HG03025 (cell line): ENCODE measurements at regions not wholly inside any gene's neighbourhood (a gene's known extent, or its start where the extent isn't known, plus 50 kb on each side); places are given as distances from the start of the nearest gene placed in this dataset.
"Not testable (repeated sequence)": the region's sequence is repeated elsewhere in the genome, so short reads cannot be mapped to it uniquely, and the experiment has no call there.

Source experiments
- ATAC-seq: cut with Tn5 transposase; IDR thresholded peaks from one replicate; pipeline ENCODE4 v1.9.1; 2021; ENCODE audit warnings: mild to moderate bottlenecking, moderate library complexity; ENCODE audit not compliant: unreplicated experiment, low FRiP score

DNA sequence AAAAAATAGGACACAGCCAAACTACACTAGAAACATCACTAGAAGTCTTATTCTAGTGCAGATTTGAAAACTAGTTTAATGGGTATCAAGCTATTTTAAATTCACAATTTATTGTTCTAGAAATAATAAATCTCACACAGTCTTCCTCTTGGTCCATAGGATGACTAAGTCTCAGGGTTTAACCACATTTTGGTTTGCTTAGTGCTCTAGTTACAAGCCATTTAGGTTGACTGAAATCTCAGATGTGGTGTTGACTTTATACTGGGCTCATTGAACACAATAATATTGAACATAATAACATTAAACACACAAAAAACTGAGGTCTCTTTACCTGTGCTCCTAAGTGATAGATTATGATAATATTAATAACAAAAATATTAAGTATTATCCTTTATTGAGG lies 760.3 kb upstream of the CCDC179 start:
- ATAC-seq = no peak

DNA sequence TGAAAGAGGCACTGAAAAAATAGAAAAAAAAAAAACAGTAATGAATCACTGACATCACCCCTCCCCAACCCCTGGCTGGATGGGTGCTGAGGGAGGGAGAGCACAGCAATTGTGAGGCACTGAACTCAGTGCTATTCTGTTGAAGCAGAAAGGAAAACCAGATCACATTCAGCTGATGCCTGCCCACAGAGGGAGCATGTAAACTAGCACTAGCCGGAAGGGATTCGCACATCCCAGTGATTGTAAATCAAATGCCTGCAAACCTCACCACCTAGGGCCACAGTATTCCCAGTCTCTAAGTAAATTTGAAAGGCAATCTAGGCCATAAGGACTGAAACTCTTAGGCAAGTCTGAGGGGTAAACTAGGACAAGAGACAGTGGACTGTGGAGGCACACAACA lies 772.0 kb upstream of the CCDC179 start:
- no peak for ATAC-seq

DNA sequence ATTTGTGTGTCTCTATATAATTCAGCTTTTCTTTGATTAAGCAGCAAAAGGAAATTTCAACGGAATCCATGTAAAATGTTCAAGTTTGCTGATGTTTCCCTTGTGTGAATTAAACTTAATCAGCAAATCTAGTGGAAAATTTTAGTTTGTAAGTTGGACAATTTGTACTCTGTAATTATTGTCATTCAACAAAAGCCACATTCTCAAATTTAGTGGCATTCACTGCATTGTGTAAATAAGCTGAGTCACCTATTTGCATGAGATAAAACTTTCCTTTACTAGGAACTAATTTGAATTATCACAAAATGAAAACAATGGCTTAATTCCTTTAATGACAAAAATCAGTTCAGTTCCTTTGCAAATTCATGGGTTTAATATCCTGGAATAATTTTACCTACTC lies 784.2 kb upstream of the CCDC179 start:
- no peak for ATAC-seq

DNA sequence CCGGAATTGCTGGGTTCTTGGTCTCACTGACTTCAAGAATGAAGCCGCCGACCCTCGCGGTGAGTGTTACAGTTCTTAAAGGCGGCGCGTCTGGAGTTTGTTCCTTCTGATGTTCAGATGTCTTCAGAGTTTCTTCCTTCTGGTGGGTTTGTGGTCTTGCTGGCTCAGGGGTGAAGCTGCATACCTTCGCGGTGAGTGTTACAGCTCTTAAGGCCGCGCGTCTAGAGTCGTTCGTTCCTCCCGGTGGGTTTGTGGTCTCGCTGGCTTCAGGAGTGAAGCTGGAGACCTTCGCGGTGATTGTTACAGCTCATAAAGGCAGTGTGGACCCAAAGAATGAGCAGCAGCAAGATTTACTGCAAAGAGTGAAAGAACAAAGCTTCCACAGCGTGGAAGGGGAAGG lies 792.1 kb upstream of the CCDC179 start:
- ATAC-seq = not testable (repeated sequence)

DNA sequence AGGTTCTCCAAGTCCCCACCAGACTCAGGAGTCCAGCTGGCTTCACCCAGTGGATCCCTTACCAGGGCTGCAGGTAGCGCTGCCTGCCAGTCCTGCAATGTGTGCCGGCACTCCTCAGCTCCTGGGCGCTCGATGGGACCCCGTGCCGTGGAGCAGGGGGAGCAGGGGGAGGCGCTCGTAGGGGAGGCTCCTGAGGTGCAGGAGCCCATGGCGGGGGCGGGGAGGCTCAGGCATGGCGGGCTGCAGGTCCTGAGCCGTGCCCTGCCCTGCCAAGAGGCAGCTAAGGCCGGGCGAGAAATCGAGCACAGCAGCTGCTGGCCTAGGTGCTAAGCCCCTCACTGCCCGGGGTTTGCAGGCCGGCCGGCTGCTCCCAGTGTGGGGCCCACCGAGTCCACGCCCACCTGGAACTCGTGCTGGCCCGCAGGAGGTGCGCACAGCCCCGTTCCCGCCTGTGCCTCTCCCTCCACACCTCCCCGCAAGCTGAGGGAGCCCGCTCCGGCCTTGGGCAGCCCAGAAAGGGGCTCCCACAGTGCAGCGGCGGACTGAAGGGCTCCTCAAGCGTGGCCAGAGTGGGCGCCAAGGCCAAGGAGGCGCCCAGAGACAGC lies 792.9 kb upstream of the CCDC179 start:
- ATAC-seq = no peak

DNA sequence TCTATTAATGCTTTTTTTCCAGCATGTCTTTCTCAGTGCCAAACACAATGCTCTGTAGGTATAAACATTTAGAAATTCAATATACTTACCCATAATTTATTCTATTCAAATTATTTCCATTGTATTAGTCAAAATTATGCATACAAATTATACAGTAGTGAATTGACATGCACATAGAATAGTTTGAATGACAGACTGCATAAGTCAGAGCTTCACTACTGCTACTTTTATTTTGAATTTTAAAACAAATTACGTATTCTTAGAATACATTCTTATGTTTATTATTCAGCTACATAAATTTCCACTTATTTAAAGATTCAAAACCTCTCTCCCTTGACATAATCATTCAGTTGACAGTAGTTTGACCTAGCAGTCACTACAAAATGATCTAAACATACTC lies 808.0 kb upstream of the CCDC179 start:
- ATAC-seq = no peak

DNA sequence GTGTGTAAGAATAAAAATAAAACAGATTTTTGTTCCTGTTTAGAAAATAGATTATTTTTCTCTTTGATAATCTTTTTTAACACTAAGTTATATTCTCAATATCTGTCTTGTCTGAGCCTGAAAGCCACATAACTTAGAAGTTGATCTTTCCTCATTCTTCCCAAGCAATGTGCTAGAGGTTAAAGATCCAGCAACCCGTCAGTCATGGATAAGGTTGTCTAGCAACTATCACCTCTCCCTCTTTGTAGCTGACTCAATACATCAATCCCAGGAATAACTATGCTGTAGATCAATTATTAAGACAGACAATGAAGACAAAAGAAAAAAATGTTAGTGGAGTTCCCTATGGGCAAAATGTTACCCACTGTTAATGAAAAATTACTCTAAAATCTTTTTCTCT lies 813.1 kb upstream of the CCDC179 start:
- no peak for ATAC-seq

DNA sequence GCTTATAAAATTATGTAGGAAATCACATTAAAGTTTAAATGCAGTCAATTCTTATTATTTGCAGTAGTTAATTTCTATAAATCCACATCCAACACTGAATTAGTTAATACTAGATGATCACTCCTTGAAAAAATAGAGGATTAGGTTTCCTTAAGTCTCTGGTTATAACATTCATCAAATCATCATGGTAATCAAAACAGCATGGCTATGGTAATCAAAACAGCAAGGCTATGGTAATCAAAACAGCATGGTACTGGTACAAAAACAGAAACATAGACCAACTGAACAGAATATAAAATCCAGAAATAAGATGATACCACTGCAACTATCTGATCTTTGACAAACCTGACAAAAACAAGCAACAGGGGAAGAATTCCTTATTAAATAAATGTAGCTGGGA lies 814.6 kb upstream of the CCDC179 start:
- no peak for ATAC-seq

DNA sequence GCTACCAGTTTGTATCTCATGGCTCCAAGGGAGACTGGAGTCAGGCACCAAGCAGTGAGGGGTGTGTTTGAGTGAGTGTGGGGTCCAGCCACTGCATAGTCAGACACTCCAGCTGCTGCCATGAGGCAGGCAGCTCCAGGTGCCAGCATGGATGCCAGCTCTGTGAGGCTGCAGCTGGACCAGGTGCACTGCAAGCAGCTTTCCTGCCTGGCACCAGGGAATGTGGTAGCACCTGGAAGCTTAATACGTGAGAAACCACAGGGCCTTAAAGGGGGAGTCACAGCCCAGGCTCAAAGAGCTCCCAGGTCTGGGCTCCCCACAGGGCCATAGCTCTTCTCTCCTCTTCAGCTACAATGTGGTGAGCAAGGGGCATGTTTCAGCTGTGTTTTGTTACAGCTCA lies 817.8 kb upstream of the LUZP2 start:
- ATAC-seq = no peak

DNA sequence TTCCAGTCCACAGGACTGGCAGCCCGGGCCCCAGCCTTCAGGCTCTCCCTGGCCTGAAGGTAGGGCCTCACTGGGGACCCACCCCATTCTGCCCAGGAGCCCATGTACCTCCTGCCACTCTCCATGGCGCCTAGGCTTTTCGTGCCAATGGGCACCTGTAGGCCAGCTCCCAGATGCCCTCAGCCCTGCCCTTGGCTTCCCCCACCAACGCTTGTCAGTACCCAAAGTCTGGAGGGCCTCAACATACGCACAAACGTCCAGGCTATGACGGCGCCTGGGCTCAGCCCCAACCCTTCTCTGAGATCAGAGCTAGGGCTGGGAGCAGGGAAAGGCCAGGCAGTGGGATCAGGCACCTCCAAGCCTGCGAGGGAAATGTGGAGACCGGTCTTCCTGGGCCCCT lies 816.9 kb upstream of the LUZP2 start:
- ATAC-seq = no peak

DNA sequence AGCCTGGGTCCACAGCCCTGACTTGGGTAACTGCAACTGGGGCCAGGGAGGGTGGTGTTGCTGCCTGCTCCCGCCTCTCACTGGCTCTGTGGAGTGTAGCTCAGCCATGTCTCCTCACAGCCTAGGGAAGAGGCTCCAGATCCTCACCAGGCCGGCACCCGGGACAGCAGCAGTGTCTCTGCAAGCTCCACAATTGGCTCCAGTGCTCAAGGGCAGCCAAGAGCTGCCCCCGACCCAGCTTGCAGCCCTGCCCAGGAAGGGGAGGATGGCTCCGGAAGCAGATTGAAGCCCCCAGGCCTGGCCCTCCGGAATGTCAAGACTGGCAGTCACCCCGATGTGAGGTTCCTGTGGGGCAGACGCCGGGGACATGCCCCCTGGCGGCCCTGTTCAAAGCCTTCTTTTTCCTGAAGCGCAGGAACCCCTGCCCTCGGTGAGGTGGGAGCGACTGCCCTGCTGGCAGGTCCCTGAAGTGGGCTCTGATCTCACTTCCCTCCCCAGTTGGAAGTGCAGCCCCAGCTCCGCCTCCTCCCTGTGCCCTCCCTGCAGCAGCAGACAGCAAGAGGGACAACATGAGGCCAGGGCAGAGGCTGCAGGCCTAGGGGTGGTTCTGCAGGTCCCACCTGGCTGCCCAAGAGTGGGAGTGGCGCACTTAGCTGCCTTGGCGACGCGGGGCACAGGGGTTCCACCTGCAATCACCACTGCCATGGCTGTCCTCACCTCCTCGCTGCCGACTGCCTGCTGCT lies 816.2 kb upstream of the LUZP2 start:
- ATAC-seq = no peak

DNA sequence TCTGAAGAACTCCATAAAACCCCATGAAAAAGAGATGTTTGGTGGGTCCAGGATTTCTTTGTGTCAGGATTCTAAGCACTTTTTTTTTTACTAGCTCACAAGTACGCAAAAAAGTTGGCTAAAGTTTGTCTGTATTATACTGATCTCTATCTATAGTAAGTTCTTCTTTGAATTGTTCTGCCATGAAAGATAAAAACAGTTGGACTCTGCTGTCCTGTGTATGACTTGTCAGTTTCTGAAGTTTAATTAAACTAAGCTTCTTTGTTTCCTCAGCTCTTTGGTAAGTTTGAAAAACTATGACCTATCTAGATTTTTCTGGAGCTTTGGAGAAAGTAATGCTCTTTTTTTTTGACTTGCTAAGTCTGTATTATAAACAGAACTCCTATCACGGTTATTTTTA lies 812.2 kb upstream of the LUZP2 start:
- no peak for ATAC-seq

DNA sequence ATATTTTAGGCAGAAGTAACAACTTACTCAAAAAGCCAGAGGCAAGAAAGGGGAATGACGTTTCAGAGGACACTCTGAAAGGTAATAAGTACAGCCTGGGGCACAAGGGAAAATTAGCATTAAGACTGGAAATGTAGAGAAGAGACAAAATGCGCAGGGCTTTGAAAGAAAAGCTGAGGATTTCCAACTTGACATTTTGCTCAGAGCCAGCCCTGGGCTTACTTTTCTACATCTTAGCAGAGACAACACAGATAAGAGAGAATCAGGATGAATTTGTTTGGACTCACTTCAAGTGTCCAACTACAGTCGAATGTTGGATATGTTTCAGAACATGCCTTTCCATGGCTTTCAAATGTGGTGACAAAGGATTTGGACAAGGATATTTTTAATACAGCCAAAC lies 808.9 kb upstream of the LUZP2 start:
- no peak for ATAC-seq

DNA sequence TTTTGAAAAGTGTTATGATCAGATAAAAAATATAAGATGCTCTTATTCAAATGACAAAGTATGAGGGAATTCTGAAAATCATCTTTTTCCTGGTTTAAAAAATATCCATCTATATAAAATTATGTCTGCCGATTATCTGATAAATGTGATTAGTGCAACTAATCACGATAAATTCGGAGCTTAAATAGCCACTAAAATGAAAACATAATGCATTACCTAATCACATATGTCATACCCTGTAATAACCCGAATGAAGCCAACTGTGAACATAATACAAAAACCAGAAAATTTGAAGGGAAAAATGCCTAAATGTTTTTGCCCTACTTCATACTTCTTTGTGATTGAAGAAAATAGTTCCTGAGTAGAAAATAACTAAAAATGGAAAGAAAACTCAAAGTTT lies 808.4 kb upstream of the LUZP2 start:
- no peak for ATAC-seq

DNA sequence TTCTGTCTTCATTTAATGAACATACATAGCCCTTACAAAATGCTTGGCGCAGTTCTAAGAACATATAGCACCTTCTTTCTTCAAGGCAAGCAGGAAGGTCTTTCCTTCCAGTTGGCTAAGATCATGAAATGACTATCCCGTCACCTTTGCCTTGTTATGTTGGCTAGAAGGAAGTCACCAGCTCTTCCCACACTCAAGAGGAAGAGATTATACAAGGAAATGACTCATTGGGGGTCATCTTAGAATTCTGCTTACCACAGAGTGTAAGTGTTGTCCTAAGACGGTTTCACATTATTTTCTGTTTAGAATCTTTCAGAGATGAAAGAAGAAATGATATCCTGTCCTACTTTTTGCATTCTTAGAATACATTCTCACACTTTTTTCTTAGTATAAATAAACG lies 808.0 kb upstream of the LUZP2 start:
- no peak for ATAC-seq

DNA sequence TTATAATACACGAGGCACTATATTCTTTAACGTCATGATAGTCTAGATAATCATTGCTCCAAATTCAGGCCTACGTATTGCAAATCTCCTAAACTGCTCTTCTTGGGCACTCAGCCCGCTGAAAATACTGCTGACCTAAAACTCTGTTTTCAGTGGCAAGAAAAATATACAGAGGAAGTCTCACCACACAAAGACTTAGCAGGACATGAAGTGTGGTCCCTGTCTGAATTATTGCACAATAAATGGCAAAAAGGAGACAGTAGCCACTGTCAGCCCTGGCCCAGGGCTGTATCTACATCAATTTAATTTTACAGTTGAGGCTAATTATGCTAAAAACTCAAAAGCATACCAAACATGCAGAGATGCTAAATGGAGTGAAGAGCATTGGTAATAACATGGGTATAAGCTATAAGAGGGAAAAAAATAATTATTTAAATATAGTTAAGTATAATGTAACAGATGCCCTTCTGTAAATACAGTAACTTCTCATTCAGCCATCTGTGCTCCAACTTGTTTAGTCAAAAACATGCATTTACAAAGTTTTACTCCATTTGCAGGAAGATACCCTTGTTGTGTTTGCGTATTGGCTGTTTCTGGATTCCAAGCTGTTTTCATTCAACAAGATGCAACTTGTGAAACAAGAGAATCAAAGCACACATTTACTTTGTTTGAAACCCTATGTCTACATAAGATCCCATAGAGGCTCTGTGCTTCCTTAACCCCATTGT lies 800.0 kb upstream of the LUZP2 start:
- no peak for ATAC-seq

DNA sequence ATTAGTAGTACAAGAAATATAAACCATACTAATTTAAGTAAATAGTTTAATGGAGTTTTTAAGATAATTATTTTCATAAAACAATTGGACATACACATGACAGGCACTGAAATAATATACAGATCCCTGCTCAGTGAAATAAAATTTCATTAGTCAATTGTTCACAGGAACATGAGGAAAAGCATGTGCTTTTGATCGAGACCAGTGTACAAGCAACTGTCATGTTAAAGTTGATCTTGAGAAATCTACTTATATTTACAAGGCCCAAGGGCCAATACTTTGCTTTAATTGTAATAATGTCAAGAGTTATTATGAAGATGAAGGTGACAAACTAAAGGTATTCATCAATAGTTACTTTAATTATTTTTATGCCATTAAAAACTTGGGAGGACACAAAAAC lies 792.7 kb upstream of the LUZP2 start:
- ATAC-seq = no peak

DNA sequence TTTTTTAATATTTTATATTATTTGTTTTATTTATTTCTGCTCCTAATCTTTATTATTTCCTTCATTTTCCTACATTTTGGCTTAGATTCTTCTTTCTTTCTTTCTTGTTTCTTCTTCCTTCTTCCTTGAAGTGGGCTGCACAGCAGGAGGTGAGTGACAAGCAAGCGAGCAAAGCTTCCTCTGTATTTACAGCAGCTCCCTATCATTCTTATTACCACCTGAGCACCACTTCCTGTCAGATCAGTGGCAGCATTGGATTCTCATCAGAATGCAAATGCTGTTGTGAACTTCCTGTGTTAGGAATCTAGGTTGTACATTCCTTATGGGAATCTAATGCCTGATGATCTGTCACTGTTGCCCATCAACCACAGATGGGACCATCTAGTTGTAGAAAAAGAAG lies 784.9 kb upstream of the LUZP2 start:
- no peak for ATAC-seq

DNA sequence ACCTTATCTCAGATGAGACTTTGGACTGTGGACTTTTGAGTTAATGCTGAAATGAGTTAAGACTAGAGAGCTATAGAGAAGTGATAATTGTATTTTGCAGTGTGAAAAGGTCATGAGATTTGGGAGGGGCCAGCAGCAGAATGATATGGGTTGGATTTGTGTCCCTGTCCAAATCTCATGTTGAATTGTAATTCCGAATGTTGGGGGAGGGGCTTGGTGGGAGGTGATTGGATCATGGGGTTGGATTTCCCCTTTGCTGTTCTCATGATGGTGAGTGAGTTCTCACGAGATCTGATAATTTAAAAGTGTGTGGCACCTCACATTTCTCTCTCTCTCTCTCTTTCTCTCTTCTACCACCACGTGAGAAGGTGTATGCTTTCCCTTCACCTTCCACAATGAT lies 777.8 kb upstream of the LUZP2 start:
- ATAC-seq = no peak

DNA sequence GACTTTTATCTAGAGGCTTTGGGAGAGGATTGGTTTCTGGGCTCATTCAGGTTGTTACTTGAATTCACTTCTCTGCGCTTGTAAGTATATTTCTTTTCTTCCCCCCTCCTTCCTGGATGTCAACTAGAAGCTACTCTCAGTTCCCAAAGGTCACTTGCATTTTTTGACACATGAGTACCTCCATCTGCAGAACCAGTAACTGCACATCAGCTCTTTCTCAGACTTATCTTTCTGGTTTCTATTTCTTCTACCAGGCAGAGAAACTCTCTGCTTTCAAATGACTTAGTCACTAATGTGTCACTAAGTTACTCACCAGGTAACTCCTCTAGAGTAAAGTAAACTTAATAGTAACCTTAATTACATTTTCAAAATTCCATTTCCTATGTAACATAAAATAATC lies 773.0 kb upstream of the LUZP2 start:
- ATAC-seq = peak; percentile 58

DNA sequence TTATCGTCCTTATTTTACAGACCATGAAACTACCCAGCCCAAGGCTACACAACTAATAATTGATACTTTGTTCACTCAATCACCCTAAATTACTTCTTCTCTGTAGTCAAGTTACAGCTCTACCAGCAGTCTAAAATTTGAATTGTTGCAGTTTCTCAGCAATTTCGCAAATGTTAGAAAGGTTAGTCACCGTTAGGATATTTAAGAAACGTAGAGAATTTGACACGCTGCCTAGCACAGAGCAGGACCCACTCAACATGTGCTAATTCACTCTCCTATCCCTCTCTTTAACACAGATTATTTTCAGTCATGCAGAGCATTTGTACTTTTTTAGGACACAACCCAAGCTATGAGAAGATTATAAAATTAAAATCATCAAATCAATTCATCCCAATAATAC lies 771.1 kb upstream of the LUZP2 start:
- no peak for ATAC-seq

DNA sequence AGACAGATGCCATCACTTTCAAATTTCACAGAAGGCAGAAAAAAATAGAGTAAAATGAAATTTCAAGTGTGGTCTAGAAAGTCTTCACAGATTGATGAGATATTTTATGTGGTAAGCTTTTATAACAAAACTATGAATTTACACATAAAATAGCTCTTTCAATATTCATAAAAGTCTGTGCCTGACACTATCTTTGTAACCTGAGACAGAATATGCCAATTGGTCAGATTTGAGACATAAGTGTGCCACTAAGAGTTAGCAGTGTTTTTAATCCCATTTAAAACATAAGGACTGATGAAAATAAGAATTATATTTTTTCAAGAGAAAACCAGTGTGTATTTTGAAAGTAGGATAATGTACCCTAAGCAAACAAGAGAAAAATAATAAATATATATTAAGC lies 769.5 kb upstream of the LUZP2 start:
- no peak for ATAC-seq
